Amygdala (tissue), 56 donors: ENCODE measurements at regions not wholly inside any gene's neighbourhood (a gene's known extent, or its start where the extent isn't known, plus 50 kb on each side); places are given as distances from the start of the nearest gene placed in this dataset.

Source experiments
- DNase-seq, 56 donors: peaks; one replicate each; lab custom pipeline; 2025; lab: John Stamatoyannopoulos, UW

DNA sequence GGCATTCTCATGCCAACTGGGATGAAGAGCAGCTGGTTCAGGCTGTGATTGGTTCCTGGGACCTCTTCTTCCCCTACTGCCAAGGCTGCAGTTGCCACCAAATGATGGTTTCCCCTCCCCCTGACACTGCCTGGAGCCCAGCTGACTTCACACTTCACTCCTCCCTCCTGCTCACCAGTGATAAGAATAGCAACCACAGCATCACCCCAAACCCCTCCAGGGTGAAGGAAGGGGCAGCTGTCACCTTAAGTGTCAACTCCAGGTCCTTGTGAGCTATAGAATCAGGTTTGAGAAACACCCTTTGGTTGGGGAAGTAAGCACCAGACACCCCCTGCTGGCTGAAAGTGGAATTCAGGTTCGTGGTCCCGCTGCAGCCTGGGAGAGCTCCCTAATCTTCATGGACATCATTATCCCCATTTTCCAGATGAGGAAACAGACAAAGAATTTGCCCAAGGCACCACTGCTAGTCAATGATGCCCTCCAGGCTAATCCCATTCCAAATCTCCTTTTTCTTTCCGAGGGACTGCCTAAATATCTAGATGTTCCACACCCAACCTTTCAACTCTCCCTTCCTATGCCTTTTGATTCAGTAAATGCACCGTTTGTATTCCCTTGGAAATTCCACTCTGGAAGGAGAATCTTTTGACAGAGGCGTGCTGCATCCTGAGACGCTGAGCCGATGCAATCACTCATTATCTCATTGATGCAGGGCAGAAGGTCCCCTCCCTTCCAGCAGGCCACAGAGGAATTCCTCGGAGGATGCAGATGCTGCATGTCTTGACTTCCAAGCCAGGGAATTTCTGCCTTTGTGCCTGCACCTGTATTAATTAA is 50.6 kb upstream of the UQCRFS1 start:
- peak in 14 of 56 donors; percentile 8 to 69 (median 22) for DNase-seq

- DNase-seq = no peak
Observed at GRCh38 chr19:29264897-29265296, 51.9 kb upstream of the UQCRFS1 start.

DNA sequence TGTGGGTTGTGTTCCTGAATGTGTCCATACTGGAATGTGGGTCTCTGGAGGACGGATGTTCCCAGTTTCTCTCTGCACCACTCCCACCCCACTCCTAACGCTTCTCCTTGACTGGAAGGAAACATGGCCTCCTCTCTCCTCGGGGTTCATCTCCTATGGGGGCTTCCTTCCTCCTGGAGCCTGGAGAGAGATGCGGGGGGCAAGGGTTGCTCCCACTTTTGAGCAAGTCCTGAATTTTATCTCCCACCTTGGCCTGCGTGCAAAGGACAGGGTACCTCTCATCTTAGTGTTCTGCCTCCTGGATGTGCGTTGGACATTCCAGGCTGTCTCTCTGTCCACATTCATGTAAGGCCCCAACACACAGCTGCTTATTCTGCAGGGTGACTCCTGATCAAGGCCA is 52.5 kb upstream of the UQCRFS1 start:
- DNase-seq = no peak

DNA sequence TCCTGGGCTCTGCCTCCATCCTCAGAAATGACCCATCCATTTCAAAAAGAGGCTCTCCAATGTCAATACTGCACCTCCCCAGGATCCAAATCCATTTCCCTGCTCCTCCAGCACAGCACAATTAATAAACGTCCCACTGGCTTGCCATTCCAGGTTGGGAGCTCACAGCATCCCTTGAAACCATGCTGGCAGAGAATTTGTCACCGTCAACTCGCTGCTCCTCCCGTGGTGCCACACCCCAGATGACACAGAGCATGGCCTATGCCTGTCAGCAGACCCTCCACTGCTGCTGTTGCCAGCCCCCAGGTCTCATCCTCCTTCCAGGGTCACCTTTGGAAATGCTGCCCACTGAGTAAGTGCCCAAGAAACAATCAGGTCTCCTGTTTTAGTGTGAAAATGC is 53.0 kb upstream of the UQCRFS1 start:
- DNase-seq = no peak

DNA sequence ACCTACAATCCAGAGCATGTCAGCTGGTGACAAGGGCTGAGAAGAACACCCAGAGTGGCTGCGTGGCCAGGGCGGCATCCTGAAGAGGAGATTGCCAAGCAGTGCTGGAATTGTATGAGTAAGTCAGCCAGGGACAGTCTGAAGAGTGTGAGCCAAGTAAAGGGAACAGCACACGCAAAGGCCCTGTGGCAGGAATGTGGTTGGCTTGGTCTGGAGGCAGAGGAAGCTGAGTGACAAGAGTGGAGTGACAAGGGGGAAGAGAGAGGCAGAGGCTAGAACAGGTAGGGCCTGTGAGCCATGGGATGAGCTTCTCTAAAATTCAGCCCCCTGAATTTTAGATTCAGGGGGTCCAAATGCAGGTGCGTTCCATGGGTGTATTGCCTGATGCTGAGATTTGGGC is 53.7 kb upstream of the UQCRFS1 start:
- DNase-seq = no peak

GRCh38 chr19:29267701-29268100 is 54.8 kb upstream of the UQCRFS1 start:
- peak in 1 of 56 donors; percentile 13 for DNase-seq

DNA sequence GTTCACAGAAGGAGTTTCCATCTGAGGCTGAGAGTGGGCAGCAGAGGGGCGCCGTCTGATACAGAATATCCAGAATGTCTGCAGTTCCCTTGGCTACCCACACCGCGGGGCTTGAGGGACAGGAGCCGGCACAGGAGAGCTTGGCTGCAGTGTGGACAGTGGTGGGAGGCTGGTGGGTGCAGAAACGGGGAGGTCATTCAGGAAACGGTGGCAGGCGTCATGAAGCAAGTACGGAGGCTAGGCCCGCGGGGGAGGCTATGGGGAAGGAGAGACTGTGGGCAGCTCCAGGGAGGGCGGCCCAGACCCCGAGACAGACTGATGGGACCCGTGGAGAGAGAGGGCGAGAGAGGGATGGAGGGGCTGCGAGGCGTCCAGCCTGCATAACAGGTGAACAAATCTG is 55.2 kb upstream of the UQCRFS1 start:
- no peak for DNase-seq

DNA sequence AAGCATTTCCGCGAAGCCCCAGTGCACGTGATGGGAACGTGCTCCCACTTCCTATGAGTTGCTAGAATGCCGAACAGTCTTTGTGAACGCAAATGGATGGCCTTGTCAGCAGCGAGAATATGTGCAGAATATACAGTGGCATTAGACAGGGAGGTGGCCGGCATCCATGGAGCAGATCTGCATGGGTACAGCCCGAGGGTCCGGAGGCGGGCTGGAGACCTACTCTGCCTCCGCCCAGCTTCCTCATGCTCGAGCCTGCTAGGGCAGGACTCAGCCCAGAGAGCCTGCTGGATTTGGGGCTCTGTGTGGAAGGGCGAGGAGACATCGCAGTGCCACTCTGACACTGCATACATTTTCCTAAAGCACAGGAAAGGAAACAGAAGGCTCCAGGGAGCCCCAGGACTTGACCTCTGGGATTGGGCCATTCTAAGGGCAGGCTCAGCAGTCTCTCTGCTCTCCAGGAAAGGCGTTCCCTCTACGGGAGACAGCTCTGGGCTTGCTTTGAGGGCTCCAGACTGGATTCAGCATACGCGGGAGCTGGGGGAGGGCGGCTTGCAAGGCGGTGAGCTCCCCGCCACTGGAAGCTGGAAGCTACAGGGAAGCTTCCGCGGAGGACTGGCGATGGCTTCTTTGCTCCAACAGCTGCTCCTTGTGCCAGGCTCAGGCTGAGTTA is 55.9 kb upstream of the UQCRFS1 start:
- no peak for DNase-seq

DNA sequence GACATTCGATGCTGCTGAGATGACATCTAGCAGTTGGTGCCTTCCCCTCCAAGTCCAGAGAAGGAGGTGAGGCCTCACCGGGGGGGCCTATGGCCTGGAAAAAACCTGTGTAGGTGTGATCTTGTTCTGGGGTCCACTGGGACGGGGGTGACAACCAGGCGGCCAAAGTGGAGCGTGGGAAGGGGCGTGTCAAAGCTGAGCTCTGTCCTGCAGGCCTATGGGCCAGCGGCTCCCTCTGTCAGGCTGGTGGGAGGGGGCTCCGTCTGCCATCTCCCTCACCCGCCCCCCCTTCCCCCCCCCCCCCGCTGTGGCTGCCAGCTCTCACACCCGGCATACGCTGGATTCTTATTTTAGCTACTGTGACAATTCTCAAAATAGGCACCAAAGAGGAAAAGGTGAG is 56.7 kb upstream of the UQCRFS1 start:
- DNase-seq = no peak

DNA sequence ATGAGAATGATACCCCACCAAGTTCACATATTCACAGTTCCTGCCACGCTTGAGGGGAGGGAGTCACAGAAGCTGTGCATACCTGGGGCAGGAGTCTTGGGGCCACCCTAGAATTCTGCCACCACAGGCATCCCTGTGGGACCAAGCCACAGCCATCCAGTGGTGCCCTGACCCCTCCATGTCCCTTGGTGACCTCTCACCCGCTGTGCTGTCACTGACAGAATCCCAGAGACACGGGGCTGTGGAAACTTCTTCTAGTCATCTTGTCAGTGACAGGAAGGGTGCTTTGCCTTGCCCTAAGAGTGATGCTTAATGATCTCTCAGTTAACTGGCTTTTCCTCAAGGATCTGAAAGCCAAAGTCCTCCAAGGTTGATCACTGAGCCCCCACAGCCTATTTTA is 58.4 kb upstream of the UQCRFS1 start:
- DNase-seq = no peak

GRCh38 chr19:29271911-29272310 is 59.0 kb upstream of the UQCRFS1 start:
- no peak for DNase-seq

DNA sequence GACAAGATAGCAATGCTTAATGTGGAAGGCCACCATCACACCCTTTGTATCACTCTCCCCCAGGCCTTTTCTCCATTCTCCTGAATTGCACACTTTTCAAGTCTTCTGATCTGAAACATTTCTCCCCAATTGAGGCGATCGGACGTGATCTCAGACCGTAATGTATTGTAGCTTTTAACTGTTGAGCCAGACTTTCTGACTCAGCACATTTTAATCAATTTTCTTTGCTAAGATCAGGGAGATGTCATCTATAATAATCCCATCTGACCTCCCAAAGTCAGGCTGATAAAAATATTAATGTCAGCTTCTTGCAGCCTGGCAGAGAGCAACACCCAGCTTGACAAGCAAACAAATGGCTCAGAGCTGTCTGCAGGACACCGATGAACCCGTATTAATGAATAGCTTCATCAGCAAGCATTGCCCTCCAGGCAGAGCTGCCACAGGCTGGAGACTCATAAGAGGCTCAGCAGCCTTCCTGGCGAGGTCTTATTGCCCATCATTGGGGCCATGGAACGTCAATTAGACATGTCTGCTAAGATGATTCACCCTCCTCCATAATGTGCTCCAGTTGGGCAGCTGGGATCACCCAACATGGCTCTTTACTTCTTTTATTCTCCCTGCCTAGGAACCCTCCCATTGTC is 60.2 kb upstream of the UQCRFS1 start:
- DNase-seq = no peak

- DNase-seq = no peak
Observed at GRCh38 chr19:29275266-29275665, 62.3 kb upstream of the UQCRFS1 start.

DNA sequence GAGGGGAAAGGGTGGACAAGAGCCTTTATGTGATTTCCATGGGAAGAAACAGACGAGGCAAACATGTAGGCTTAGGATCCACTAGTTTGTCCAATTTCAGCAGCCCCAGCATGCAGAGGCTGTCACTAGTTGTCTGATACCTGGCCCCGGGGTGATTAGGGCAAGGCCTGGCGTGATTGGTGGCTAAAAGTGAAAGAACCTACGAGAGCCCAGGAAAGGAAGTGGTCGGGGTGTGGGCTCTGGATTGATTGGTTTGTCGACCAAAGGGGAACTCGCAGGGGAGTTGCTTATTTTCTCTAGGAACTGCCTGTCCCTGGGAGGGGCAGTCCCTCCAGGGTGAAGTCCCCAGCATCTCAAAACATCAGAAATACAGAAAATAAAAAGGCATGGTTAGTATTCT is 64.2 kb upstream of the UQCRFS1 start:
- DNase-seq = no peak

DNA sequence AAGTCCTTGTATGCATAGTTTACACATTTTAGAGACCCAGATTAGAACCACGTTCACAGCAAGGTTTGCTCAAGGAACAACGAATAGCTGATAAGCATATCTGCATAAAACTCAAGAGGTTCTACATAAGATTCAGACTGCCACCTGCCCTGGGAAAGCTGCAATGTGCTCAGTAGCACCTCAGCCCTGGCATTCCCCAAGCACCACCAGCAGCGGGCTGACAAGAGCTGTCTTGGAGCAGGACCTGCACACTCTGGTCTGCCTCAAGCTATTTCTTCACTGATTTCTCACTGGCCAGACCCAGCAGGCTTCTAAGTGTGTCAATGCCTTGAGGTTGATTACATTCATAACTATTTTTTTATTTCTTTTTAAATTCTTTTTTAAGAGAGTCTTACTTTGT is 65.8 kb upstream of the UQCRFS1 start:
- DNase-seq = no peak

- no peak for DNase-seq
Observed at GRCh38 chr19:29283366-29283765, 70.4 kb upstream of the UQCRFS1 start.

- DNase-seq = no peak
Observed at GRCh38 chr19:29285187-29285687, 72.3 kb upstream of the UQCRFS1 start.

DNA sequence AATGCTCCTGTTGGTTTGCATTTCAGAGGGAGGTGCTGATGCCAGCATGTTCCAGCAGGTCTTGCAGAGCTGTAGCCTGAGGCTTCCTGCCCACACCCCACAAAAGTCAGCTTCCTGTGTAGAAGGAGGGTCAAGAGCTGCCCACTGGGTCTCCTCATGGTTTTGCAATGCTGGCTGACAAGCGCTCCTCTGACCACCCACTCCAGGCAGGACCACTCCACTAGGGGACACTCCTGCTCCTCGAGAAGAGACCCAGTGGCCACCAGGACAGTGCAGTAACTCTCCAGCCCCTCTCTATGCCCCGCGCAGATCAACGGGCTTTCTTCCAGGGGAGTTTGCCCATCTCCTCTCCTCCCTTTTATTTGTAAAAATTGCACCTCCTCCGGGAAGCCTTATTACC is 72.9 kb upstream of the UQCRFS1 start:
- peak in 26 of 56 donors; percentile 4 to 56 (median 22) for DNase-seq

GRCh38 chr19:29287061-29287460 is 74.1 kb upstream of the UQCRFS1 start:
- peak in 2 of 56 donors; percentile 6 to 29 for DNase-seq

DNA sequence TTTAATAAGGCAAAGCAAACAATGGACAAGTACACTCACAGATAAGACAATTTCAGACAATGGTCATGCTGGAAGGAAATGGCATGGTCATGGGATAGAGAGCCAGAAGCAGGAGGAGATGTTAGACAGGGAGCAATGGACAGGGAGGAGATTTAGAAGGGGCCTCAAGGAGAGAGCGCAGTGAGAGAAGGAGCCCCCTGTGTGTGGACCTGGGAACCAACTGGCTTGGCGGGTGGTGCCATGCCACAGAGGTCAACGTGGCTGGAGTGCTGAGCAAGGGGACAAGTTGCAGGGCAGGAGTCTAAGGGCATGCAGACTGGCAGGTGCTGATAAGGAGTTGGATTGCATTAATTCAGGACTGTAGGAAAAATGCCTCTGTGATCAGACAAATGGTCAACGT is 75.3 kb upstream of the UQCRFS1 start:
- no peak for DNase-seq

DNA sequence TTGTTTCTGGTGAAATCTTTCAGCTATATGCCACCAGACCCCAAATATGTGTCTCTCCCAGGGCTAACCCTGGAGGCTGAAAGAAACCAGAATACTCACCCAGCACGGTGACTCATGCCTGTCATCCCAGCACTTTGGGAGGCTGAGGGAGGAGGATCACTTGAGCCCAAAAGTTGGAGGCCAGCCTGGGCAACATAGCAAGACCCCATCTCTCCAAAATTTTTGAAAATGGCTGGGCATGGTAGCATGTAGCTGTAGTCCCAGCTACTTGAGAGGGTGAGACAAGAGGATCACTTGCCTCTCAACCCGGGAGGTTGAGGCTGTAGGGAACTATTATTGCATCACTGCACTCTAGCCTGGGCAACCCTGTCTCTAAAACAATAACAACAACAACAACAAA is 76.1 kb upstream of the UQCRFS1 start:
- no peak for DNase-seq
